Neural cell (in vitro differentiated cells): ENCODE measurements at regions not wholly inside any gene's neighbourhood (a gene's known extent, or its start where the extent isn't known, plus 50 kb on each side); places are given as distances from the start of the nearest gene placed in this dataset.

Source experiments
- H2AFZ ChIP-seq: fragments of 200-600, 300-800 bp; sonication (generic), shearing (Covaris generic); 2 replicates; pipeline ENCODE4 v1.6.0; 2014; ENCODE audit warnings: low read depth, mild to moderate bottlenecking, antibody characterized with exemption, low read length, moderate library complexity
- H3F3A ChIP-seq: fragments of 200-600 bp; shearing (Covaris generic); 2 replicates; pipeline ENCODE4 v1.6.1; 2016; ENCODE audit warnings: mild to moderate bottlenecking, moderate library complexity, mixed read lengths, antibody characterized with exemption, low read length; ENCODE audit not compliant: insufficient read depth, poor library complexity, severe bottlenecking
- H3K27ac ChIP-seq: fragments of 200-600, 300-800 bp; sonication (generic), shearing (Covaris generic); 2 replicates; pipeline ENCODE4 v1.5.1; 2014; ENCODE audit warnings: mild to moderate bottlenecking, low read length, moderate library complexity
- H3K27me3 ChIP-seq: fragments of 300-800, 200-600 bp; sonication (generic), shearing (Covaris generic); 2 replicates; pipeline ENCODE4 v1.6.0; 2014; ENCODE audit warnings: mild to moderate bottlenecking, low read depth, low read length, moderate library complexity; ENCODE audit not compliant: insufficient read depth
- H3K36me3 ChIP-seq: fragments of 300-800, 200-600 bp; sonication (generic), shearing (Covaris generic); 2 replicates; pipeline ENCODE4 v1.5.1; 2014; ENCODE audit warnings: mild to moderate bottlenecking, antibody characterized with exemption, low read length, moderate library complexity; ENCODE audit not compliant: insufficient read depth
- H3K4me2 ChIP-seq: fragments of 300-800, 200-600 bp; sonication (generic), shearing (Covaris generic); 2 replicates; pipeline ENCODE4 v1.6.0; 2014; ENCODE audit warnings: mild to moderate bottlenecking, low read length
- H3K4me3 ChIP-seq: fragments of 300-800, 200-600 bp; sonication (generic), shearing (Covaris generic); 2 replicates; pipeline ENCODE4 v1.5.1; 2014; ENCODE audit warnings: mild to moderate bottlenecking, low read length, moderate library complexity
- H3K79me2 ChIP-seq: fragments of 200-600 bp; shearing (Covaris generic); replicated peaks from 2 replicates; pipeline ENCODE4 v1.6.0; 2014; ENCODE audit warnings: mild to moderate bottlenecking, low read length, moderate library complexity; ENCODE audit not compliant: insufficient read depth
- H3K9ac ChIP-seq: fragments of 300-800, 200-600 bp; sonication (generic), shearing (Covaris generic); 2 replicates; pipeline ENCODE4 v1.6.1; 2016; ENCODE audit warnings: mild to moderate bottlenecking, low read length, mixed read lengths
- H3K9me2 ChIP-seq: fragments of 200-600 bp; shearing (Covaris generic); 2 replicates; pipeline ENCODE4 v1.6.1; 2016; ENCODE audit warnings: mild to moderate bottlenecking, low read length, mixed read lengths; ENCODE audit not compliant: insufficient read depth
- H3K9me3 ChIP-seq: fragments of 200-600, 300-800 bp; sonication (generic), shearing (Covaris generic); 2 replicates; pipeline ENCODE4 v1.6.1; 2016; ENCODE audit warnings: mild to moderate bottlenecking, mixed run types, low read length, moderate library complexity, mixed read lengths
- H4K20me1 ChIP-seq: fragments of 200-600 bp; shearing (Covaris generic); 2 replicates; pipeline ENCODE4 v1.6.1; 2016; ENCODE audit warnings: mild to moderate bottlenecking, mixed run types; ENCODE audit not compliant: insufficient read depth
- EP300 ChIP-seq: fragments of 450-650 bp; conservative IDR thresholded peaks from 2 replicates; pipeline ENCODE4 v1.6.1; 2014; ENCODE audit warnings: antibody characterized with exemption, mild to moderate bottlenecking, moderate library complexity; ENCODE audit not compliant: poor library complexity, severe bottlenecking
- MXI1 ChIP-seq: fragments of 450-650 bp; conservative IDR thresholded peaks from 2 replicates; pipeline ENCODE4 v1.6.1; 2014; ENCODE audit warnings: antibody characterized with exemption, mild to moderate bottlenecking; ENCODE audit not compliant: poor library complexity, severe bottlenecking
- POLR2AphosphoS5 ChIP-seq: IDR thresholded peaks from 2 replicates; pipeline ENCODE4 v1.6.1; 2012
- RAD21 ChIP-seq: fragments of 450-650 bp; conservative IDR thresholded peaks from 2 replicates; pipeline ENCODE4 v1.6.1; 2014; ENCODE audit warnings: antibody characterized with exemption, mild to moderate bottlenecking, moderate library complexity
- REST ChIP-seq: IDR thresholded peaks from 2 replicates; pipeline ENCODE4 v1.6.1; 2012; ENCODE audit warnings: borderline replicate concordance
- SMC3 ChIP-seq: fragments of 450-650 bp; conservative IDR thresholded peaks from 2 replicates; pipeline ENCODE4 v1.6.1; 2014; ENCODE audit warnings: antibody characterized with exemption, mild to moderate bottlenecking, moderate library complexity; ENCODE audit not compliant: poor library complexity
- TAF1 ChIP-seq: IDR thresholded peaks from 2 replicates; pipeline ENCODE4 v1.6.1; 2012; ENCODE audit warnings: low read depth
- TF ChIP-seq, protein P1 (sequence below): fragments of 450-650 bp; IDR thresholded peaks from 2 replicates; pipeline ENCODE4 v1.5.1; 2014; ENCODE audit warnings: antibody characterized with exemption, mild to moderate bottlenecking, moderate library complexity; ENCODE audit not compliant: poor library complexity, severe bottlenecking

DNA sequence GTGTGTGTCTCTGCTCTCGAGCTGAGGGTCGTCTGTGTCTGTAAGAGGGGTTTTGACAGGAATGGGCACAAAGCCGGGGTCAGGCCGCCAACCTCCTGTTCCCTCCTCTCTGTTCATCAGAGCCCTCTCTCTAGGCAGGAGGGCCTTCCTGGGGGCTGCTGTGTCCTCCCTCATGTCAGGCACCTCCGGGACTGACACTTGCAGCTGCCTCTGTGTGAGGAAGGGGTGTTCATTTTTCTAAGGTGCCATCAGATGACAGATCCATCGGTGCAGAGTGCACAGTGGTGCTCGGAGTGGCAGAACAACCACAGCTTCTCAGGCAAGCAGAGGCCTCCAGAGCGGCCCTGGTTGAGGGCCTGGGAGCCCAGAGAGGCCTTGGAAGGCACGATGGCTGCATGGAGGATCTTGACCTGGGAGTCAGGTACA, 265.4 kb upstream of the B3GAT1 start:
- H3K36me3 ChIP-seq, result no peaks in the 10 kb centered on the region
- H3K4me2 ChIP-seq, result no peak overlapping the region
- H3K79me2 ChIP-seq, result no peaks in the 10 kb centered on the region
- no peaks in the 10 kb centered on the region for H3F3A ChIP-seq
- TF ChIP-seq MXI1 (no peak), REST (no peak), TAF1 (no peak), EP300 (peak; percentile 34)
- H3K9me3 ChIP-seq, result no peaks in the 10 kb centered on the region
- no peaks in the 10 kb centered on the region for H4K20me1 ChIP-seq
- peak overlapping the region; percentile 72 for H3K27ac ChIP-seq
- H3K4me3 ChIP-seq, result no peak overlapping the region
- H2AFZ ChIP-seq, result peak overlapping the region; percentile 7
- H3K9ac ChIP-seq, result peak overlapping the region; percentile 34
- no peaks in the 10 kb centered on the region for H3K27me3 ChIP-seq
- no peaks in the 10 kb centered on the region for H3K9me2 ChIP-seq

DNA sequence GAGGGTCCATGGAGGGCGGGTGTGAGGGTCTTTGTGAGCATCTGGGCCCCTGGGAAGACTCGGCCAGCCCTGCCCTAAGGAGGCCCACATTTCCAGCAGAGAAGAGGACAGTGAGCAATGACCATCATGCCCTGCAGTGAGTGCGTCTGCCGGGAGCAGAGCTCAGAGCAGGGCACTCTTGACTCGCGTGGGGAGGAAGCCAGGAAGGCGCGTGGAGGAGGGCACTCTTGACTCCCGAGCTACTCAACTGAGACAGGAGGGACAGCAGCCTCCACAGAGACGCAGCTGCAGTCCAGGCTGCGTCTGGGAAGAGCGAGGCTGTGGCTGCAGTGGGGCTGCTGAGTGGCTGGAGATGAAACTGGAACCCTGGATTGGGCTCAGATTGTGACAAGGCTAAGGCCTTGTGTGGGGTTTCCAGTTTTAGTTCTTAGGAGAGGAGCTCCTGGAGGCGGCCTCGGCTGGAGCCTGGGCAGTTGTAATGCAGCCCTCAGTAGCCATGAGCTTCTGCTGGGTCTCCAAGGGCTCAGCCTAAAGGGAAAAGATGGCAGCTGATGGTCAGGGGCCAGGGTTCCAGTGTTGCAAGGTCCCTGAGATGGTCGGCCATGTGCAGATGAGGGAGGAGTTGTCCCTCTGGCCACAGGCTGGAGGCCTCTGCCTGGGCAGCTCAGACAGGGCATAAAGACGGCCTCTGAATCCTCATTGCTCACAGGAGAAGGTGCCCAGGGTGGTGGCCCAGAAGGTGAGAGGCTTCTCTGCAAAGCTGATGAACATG, 264.7 kb upstream of the B3GAT1 start:
- Histone ChIP-seq H4K20me1 (no peaks in the 10 kb centered on the region), H3K4me3 (no peak overlapping the region), H3K79me2 (no peaks in the 10 kb centered on the region), H3K9ac (peak overlapping the region; percentile 34), H2AFZ (peak overlapping the region; percentile 7), H3K9me2 (no peaks in the 10 kb centered on the region), H3K9me3 (no peaks in the 10 kb centered on the region), H3K27ac (peak overlapping the region; percentile 72), H3K36me3 (no peaks in the 10 kb centered on the region), H3F3A (no peaks in the 10 kb centered on the region), H3K4me2 (no peak overlapping the region), H3K27me3 (no peaks in the 10 kb centered on the region)
- no peak for TF ChIP-seq POLR2AphosphoS5
- TF ChIP-seq, protein P1, sequence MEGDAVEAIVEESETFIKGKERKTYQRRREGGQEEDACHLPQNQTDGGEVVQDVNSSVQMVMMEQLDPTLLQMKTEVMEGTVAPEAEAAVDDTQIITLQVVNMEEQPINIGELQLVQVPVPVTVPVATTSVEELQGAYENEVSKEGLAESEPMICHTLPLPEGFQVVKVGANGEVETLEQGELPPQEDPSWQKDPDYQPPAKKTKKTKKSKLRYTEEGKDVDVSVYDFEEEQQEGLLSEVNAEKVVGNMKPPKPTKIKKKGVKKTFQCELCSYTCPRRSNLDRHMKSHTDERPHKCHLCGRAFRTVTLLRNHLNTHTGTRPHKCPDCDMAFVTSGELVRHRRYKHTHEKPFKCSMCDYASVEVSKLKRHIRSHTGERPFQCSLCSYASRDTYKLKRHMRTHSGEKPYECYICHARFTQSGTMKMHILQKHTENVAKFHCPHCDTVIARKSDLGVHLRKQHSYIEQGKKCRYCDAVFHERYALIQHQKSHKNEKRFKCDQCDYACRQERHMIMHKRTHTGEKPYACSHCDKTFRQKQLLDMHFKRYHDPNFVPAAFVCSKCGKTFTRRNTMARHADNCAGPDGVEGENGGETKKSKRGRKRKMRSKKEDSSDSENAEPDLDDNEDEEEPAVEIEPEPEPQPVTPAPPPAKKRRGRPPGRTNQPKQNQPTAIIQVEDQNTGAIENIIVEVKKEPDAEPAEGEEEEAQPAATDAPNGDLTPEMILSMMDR, result no peak
- no peak for TF ChIP-seq SMC3
- TF ChIP-seq RAD21, result no peak
- no peak for TF ChIP-seq REST
- no peak for TF ChIP-seq EP300
- no peak for TF ChIP-seq TAF1
